ENCODE measurements at regions not wholly inside any gene's neighbourhood (a gene's known extent, or its start where the extent isn't known, plus 50 kb on each side); places are given as distances from the start of the nearest gene placed in this dataset.

DNA sequence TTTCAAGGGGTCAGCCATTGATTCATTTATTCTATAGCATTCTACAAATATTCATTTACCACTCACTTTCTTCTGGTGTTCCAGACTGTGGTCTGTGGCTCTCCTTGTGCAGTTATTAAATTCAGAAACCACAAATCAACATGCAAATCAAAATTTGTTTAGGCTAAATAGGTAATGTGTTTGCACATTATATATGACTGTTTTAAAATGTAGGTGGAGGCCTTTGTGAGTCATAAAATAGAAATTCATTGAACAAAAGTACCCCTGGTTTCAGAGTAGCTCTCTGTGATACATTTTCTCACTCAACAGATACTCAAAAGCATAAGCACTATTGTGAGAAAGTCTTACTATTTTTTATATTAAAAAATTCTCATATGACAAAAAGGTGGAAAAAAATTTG, 385.5 kb upstream of the TSHZ2 start:
- TF ChIP-seq, protein P1, sequence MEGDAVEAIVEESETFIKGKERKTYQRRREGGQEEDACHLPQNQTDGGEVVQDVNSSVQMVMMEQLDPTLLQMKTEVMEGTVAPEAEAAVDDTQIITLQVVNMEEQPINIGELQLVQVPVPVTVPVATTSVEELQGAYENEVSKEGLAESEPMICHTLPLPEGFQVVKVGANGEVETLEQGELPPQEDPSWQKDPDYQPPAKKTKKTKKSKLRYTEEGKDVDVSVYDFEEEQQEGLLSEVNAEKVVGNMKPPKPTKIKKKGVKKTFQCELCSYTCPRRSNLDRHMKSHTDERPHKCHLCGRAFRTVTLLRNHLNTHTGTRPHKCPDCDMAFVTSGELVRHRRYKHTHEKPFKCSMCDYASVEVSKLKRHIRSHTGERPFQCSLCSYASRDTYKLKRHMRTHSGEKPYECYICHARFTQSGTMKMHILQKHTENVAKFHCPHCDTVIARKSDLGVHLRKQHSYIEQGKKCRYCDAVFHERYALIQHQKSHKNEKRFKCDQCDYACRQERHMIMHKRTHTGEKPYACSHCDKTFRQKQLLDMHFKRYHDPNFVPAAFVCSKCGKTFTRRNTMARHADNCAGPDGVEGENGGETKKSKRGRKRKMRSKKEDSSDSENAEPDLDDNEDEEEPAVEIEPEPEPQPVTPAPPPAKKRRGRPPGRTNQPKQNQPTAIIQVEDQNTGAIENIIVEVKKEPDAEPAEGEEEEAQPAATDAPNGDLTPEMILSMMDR (IDR thresholded peaks at IDR 0.05; ENCODE audit: borderline replicate concordance, extremely low read depth, low read length, poor library complexity, severe bottlenecking): no peak
- TF ChIP-seq EZH2 (IDR thresholded peaks at IDR 0.05; ENCODE audit: borderline replicate concordance, low read depth, low read length, severe bottlenecking): no peak
